GM21717 (cell line): ENCODE measurements at regions not wholly inside any gene's neighbourhood (a gene's known extent, or its start where the extent isn't known, plus 50 kb on each side); places are given as distances from the start of the nearest gene placed in this dataset.

ENCODE experiments used
- ATAC-seq: cut with Tn5 transposase; IDR thresholded peaks from one replicate; pipeline ENCODE4 v1.9.1; 2021; ENCODE audit warnings: mild to moderate bottlenecking, moderate library complexity; ENCODE audit not compliant: unreplicated experiment

DNA sequence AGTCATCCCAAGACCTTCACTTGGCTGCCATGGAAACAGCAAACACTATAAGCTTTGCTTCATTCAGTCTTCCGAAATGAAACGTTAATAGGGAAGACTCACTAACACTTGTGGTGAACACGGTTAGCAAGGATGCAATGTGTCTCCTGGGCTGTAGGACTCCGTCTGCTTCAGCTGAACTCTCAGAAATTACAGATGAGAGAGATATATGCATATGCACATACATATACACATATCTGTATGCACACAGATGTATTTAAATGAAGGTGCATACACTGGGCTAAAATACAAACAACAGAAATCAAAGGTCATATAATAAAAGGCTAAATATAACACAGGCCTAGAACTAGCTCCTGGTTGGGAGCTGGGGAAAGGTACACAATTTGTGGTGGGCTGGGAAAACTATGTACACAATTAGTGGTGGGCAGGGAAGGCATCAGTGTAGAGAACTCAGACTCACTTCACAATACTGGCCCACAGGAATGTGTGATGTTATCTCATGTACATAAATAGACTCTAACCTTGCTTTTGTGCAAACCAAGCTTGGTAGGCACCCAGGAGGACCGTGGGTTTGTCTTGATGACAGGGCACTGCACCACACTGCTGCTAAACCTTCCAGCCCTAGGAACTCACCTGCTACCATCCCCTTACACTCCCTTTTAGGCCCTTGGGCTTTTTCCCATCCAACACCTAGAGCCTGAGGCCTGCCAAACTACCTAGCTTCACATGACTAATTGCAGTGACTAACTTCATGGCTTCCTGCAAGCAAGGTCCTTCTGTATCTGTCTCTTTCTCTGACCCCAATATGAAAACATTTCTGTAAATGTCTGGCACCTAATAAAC lies 873.1 kb downstream of the NSUN3 start:
- no peak for ATAC-seq

DNA sequence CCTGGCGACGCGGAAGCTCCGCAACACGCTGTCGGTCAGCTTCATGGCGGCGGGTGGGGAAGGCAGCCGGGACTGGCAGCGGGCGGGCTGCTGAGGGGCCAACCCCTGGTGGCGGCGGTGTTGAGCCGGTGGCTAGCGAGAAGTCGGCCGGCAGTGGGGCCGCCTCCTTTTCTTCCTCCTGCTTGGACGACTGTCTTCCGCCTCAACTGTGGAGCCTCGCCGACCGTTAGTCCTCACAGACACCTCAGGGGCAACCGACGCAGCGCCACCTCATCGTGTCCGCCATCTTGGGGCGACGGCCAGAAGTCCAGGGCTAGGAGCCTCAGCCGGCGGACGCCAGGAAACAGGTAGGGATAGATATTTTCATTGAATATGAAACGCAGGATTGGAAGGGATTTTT lies 875.1 kb downstream of the NSUN3 start:
- no peak for ATAC-seq

DNA sequence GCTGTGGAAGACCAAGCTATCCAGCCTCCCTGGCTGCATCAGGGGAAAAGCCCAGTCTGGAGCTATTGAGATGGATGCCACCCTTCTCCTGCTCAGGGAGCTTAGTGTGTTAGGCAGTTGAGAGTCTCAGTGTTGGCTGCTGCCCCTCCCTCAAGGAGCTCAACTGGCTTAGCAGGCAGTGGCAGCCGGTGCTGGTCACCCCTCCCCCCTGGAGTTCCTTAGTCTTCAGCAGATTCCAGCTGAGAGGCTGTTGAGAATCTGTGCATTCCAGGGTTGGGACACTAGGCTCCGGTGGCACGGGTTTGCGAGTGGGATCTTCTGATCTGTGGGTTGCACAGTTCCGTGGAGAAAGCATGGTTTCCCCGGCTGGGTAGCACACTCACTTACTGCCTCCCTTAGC lies 883.8 kb downstream of the NSUN3 start:
- no peak for ATAC-seq

DNA sequence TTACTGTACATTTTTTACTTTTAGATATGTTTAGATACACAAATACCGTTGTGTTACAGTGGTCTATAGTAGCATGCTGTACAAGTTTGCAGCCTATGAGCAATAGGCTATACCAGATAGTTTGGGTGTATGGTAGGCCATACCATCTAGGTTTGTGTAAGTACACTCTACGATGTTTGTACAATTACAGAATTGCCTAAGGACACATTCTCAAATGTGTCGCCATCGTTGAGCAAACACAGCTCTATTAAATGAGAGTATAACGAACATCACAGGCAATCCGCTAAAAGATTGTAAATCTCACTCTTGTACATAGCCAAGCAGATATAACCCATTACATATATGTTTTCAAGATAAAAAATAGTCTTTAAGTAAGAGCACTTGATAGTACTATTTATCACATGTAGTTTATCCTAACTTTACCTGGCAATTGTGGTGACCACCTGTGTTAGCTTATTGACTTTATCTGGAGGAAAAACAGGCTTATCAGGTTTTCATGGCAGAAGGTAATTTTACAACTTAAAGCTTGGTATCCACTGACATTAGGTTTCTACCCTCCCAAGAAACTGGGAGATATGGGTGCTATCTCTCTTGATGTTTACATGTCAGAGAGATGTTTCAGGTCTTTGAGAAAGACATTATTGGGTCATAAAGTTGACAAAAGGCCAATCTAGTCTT lies 898.7 kb downstream of the NSUN3 start:
- no peak for ATAC-seq

DNA sequence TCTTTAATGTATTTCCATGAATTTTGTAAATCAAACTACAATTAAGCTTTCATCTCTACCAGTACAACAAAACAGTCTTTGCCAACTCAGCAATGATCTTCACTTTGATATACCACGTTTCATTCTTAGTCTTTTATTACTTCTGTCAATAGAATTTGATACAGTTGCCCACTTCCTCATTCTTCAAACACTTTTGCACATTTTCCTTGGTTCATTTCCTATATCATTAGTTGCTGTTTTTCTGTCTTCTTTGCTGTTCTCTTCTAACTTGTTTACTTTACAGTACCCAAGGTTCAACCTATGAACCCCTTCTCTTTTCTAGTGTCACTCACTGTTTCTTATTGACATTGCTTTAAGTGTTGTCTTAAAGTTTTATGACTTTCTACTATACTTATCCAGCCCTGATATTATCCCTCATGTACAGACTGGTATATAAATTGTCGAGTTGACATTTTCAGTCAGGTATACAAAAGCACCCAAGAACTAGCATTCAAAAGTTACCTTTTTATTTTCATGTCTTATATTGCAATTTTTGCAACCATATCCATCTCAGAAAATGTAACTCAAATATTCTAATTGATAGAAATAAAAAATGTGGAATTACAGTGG lies 903.1 kb downstream of the NSUN3 start:
- ATAC-seq, result no peak

DNA sequence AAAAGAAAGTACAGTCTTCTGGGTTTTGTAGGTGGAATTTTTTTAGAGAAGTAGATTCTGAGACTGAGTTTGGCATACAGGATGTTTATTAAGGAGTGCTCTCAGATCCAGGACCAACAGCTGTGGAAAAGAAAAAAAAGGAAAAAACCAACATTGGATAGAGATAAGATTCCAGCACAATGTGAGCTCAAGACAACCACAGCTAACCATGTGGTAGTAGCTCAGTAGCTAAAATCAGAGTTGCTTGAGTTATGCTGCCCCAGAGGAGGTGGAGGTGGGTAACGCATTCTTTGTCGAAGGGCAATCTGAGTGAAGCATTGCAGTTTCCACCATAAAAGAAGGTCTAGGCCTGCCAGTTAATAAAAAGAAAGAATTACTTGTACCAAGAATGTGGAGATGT lies 904.3 kb downstream of the NSUN3 start:
- ATAC-seq, result no peak

DNA sequence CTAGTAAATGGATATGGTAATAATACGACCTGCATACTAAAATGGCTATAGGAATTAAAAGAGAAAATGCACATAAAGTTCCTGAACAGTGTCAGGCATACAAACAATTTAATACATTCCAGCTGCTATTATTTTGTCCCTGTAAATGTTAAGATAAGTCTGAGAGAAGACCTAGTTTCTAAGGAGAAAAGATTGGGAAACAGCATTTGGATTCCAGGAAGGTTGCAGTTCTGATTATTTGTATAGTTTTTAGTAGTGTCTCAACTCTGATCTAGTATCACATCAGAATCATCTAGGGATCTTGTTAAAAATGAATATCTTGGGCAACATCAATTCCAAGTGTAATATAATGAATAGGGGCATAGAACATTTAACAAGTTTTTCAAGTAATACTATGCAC lies 905.7 kb downstream of the NSUN3 start:
- ATAC-seq, result no peak

DNA sequence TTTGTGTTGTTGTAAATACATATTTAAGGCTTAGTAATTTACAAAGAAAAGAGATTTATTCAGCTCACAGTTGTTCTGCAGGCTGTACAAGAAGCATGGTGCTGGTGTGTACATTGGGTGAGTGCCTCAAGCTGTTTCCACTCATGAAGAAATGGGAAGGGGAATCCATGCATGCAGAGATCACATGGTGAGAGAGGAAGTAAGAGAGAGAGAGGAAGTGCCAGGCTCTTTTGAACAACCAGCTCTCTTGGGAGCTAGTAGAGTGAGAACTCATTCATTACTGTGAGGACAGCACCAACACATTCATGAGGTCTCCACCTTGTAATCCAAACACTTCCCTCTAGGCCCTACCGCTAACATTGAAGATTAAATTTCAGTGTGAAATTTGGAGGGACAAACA lies 909.2 kb downstream of the NSUN3 start:
- ATAC-seq, result no peak

DNA sequence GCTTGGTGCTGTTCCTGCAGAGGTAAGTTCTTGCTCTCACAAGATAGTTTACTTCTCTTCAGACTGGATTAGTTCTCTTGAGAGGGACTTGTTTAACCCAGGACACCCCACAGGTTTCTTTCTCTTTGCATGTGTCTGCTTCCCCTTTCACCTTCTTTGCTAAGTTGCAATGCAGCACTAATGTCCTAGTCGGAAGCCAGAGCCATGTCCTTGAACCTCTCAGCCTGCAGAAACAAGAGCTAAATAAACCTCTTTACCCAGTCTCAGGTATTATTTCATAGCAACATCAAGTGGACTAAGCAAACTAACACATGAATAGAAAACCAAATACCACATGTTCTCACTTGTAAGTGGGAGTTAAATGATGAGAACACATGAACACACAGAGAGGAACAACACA lies 915.2 kb downstream of the NSUN3 start:
- no peak for ATAC-seq

DNA sequence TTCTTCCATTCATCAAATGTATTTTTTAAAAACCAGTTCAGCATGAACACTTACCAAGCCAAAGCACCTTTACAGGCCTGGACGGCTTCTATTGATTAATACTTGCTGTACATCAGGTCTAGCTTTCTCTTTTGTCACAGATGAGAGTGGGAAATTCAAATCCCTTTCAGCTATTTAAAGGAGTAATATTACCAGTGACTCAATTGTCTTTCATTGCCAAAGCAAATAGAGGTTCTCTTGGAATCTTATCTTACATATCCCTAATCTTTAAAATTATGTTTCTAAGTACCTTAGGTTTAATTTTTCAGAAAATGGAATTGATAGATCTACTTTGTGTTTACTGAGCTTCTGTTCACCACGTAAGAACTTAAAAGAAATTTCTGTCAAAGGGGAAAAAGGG lies 922.9 kb downstream of the NSUN3 start:
- no peak for ATAC-seq

DNA sequence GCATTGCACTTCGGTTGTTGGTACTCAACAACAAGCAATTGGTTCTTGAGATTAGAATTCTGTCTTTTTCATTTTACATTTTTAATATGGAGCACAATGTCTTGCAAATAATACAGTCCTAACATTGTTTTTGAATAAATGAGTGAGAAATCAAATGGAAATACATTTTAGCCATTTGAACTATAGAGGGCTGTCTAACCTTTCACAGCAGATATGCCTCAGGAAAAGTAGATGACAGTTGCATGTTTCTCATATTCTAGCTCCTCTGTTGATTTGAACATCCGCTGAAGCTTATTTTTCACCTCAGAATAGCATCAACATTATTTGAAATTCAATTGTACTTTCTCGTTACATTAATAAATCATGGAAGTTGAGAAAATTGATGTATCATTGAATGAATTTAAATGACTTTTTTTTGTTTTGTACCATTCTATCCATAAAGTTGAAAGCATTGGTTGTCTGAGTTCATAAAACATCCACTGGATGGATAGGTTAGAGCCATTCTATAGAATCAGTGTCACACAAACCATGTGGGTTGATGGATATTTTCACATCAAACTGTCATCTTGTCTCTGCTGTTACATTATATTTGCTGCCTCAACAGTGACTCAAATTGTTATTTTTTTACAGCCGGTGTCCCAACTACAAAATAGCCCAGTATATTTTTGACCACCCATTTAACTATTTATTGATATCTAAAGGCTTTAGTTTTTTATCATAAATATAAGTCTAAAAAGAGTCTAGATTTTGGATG lies 928.3 kb downstream of the NSUN3 start:
- no peak for ATAC-seq

DNA sequence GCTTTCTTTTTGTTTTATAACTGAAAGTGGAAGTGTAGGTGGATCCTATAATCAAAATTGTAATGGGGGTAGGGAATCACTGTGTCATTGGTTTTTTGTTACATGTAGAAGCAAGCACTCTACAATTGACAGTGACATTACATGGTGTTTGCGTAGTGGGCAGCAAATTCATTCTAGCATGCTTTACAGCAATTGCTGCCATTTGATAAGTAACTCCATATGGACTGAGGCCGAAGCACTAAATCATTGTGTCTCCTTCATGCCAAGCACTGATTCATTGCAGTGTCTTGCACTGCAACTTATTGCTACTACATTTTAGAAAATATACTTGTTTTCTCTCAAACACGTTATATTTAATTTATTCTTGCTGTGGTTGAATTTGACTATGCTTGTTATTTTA lies 933.9 kb downstream of the NSUN3 start:
- ATAC-seq, result no peak

DNA sequence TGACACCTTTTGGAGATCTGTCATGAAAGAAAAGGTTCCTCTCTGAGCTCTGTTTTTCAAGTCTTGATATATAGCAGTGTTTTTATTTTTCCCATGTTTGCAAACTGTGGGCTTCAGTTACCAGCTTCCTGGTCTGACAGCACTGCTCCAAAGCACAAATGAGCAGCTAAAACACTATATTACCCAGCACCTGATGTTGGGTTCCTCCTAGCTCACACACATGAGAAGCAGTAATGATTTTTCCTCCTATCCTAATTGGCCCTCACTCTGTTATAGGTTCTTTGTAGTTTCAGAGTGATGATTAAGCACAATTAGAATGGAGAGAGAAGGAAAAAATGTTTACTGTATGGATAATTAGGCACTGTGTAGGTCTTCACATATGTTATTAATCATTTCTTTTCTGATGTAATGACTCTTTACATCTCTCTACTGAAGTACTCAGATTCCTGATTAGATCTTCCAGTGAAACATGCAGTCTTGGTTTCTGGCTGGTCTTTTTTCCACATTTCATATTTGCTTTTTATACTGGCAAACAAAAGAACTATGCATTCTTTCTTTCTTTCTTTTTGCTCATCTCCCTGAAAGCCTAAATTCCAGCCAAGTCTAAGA lies 939.7 kb downstream of the NSUN3 start:
- no peak for ATAC-seq

DNA sequence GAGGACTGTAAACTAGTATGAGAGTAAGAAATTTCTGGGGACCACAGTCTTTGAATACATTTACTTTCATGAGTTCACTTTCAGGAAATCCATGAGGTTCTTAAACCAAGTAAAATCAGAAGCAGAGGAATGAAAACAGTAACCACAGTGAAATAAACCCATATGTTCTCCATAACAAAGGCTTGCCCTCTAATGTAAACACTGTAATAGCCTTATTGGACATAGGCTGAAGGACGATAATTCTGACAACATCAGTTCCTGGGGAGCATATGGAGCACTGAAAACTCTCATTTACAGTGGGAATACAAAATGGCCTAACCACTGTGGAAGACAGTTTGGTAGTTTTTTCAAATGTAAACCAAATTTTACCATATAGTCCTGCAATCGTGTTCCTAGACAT lies 965.8 kb downstream of the NSUN3 start:
- ATAC-seq, result no peak

DNA sequence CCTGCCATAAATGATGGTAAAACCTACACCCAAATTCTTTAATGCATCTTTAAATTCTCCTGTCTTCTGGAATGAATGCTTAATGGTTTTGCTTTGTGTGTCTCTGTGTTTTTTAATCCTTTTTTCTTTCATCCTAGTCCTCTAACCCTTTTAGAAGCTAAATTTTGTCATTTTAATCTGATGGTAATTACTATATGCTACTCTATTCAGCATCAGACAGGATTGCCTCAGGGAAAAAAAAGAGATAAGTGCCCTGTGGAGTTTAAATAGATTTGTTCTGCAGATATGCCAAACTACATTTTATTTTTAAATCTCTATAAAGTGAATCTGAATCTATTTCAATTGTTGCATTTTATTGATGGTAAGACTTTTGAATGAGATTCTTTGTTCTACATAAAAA lies 966.8 kb downstream of the NSUN3 start:
- ATAC-seq, result no peak

DNA sequence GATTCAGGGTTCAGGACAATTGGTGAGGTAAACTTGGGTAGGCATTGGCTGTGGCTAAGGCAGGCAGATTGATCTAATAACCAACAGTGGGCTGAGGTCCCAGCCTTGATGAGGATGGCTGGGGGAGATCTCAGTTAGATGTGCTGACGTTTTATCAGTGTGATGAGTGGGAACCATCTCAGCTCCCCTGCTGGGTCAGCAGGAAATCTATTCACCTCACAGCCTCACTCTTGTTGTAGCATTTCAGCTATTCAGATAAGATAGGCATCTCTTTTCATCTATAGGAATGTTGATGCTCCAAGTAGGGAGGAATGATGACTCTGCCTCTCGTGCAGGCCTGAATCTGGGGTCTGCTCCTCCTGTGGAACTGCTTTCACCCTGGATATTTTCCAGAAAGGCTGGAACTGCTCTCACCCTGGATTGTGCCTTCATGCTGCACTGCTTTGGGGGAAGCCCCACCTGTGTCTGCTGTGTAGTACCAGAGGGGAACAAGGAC lies 973.7 kb downstream of the NSUN3 start:
- ATAC-seq, result no peak

DNA sequence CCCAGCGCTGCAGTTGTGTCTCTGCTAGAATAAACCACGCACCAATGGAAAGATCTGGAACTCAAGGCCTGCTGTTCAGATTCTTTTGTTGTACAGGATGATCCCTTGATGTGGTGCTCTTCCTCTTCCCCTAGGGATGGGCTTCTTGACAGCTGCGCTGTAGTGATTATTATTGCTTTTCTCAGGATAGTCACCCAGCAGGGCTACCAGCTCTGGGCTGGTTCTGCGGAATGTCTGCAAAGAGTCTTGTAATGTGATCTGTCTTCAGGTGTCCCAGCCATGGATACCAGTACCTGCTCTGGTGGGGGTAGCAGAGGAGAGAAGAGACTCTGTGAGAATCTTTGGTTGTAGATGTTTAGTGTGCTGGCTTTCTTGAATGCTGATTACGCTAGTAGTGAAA lies 974.2 kb downstream of the NSUN3 start:
- no peak for ATAC-seq

DNA sequence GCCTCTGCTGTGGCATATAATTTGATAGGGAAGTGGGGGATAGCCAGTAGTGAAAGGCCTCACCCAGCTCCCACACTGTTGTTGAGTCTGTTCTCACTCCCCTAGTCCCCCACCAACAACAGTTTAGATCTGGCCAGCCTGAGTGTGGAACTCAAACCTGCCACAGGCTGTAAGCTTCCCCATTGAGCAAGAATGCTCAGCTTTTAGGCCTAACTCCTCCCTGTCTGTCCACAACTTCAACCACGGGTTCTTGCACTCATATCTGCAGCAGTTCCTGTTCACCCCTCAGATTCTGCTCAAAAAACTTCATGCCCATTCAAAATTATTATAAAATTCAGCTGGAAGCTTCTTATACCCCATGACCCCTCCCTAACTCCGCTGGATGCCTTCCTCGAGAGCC lies 975.1 kb downstream of the NSUN3 start:
- no peak for ATAC-seq

DNA sequence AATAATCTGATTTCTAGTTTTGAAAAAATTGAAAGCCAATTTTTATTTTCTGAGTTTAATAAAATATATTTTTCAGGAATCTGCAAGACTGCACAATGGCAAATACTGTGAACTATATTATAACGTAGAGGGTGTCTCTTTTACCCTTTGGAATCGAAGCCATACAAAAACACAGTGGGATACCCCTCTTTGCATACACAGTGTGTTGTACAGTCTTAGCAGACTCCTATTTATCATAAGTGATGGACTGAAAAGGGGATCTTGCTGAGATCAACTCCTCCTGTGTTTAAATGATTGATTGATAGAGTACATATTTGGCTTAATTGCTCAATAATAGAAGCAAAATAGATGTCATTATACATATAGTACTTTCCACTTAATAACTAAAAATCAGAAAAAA lies 981.2 kb downstream of the NSUN3 start:
- ATAC-seq, result no peak

DNA sequence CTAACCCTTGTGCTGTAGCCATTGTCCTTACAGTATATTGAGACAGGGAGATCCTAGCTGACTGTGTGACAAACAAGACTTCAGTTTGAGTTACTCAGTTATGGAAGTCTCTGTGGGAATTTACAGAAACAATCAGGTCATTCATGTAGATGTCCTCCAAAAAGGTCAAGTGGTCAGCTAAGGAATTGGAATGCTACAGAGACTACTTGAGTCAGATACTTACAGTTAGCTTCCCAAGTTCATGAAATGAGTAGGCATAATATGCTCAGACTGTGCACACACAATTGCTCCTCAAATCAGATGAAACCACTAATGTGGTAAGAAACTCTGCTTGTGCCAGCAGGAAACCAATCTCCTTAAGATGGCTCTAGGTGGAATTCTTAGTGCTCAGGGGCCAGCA lies 985.7 kb downstream of the NSUN3 start:
- no peak for ATAC-seq

DNA sequence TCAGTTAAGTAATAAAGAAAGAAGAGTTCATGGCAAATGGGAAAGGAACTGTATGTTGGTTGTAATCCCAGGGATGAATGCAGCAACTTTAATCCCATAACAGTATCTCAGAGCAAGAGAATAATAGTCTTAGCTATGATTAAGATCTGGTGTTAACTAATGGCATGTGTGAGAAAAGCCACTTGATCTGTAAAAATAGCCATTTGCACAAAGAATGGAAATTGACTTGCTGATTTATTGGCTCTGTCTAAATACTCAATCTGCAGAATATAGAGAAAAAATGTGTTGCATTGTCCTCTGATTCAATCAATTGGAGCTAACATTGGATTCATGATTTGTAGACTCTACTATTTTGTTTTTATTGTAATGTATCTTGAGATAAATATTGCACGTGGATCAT lies 987.0 kb downstream of the NSUN3 start:
- ATAC-seq, result no peak
